Natural killer cell (primary cell): ENCODE measurements at regions not wholly inside any gene's neighbourhood (a gene's known extent, or its start where the extent isn't known, plus 50 kb on each side); places are given as distances from the start of the nearest gene placed in this dataset.

Experiments used
- ATAC-seq, 3 donors: fragments of 150-1000 bp in 2 of 3; fragments of 200-7000 bp in 1 of 3; cut with Tn5 transposase; 1 replicate in 1 of 3; 2 replicates in 2 of 3; pipeline ENCODE4 v1.10.0; 2021; ENCODE audit warnings: mild to moderate bottlenecking in 2 of 3, moderate library complexity in 2 of 3
- DNase-seq, 2 donors: peaks; one replicate each; pipeline versions ENCODE4 v3.0.0 to v3.0.0-alpha.2; 2013 to 2021; ENCODE audit warnings: mixed read lengths in 1 of 2
- H3K27ac ChIP-seq: one replicate; pipeline ENCODE4 v1.5.1; 2013; ENCODE audit warnings: mild to moderate bottlenecking, low read length
- H3K27me3 ChIP-seq: one replicate; pipeline ENCODE4 v1.6.1; 2013; ENCODE audit warnings: low read length; ENCODE audit not compliant: control insufficient read depth, insufficient read depth
- H3K36me3 ChIP-seq: one replicate; pipeline ENCODE4 v1.6.1; 2013; ENCODE audit warnings: low read length; ENCODE audit not compliant: control insufficient read depth, insufficient read depth
- H3K4me1 ChIP-seq: one replicate; pipeline ENCODE4 v1.6.1; 2013; ENCODE audit warnings: low read length; ENCODE audit not compliant: control insufficient read depth, insufficient read depth
- H3K4me3 ChIP-seq: one replicate; pipeline ENCODE4 v1.5.1; 2013; ENCODE audit warnings: low read length
- H3K9me3 ChIP-seq: one replicate; pipeline ENCODE4 v1.6.1; 2013; ENCODE audit warnings: low read length; ENCODE audit not compliant: control insufficient read depth, insufficient read depth
- H3K27ac Mint-ChIP-seq, 2 donors: one replicate each; pipeline ENCODE4 v1.8.0; 2022; ENCODE audit warnings: mild to moderate bottlenecking in 2 of 2, mixed read lengths in 2 of 2, moderate library complexity in 1 of 2
- H3K27me3 Mint-ChIP-seq, 2 donors: one replicate each; pipeline ENCODE4 v1.8.0; 2022; ENCODE audit warnings: low read depth in 2 of 2, mixed read lengths in 2 of 2
- H3K36me3 Mint-ChIP-seq: one replicate; pipeline ENCODE4 v1.8.0; 2022; ENCODE audit warnings: mixed read lengths
- H3K4me1 Mint-ChIP-seq, 2 donors: one replicate each; pipeline ENCODE4 v1.8.0; 2022; ENCODE audit warnings: mixed read lengths in 2 of 2
- H3K4me3 Mint-ChIP-seq: one replicate; pipeline ENCODE4 v1.8.0; 2022; ENCODE audit warnings: mild to moderate bottlenecking, moderate library complexity, mixed read lengths
- H3K9me3 Mint-ChIP-seq, 2 donors: one replicate each; pipeline ENCODE4 v1.8.0; 2022; ENCODE audit warnings: mixed read lengths in 2 of 2
- WGBS: methylation state at CpG from one replicate; pipeline ENCODE4 v1.1.7; 2013; ENCODE audit warnings: missing lambda C conversion rate; ENCODE audit not compliant: insufficient coverage; 5-methylcytosine and 5-hydroxymethylcytosine counted together
- intact Hi-C: fragments of 100-400 bp; cut with micrococcal nuclease; formaldehyde crosslinking; loops from one replicate; pipeline ENCODE4 v1.14.2; 2022
- TF ChIP-seq, protein P1 (sequence below): fragments of 200-600 bp; IDR thresholded peaks from one replicate; pipeline ENCODE4 v1.8.0; 2022; ENCODE audit warnings: antibody characterized with exemption

DNA sequence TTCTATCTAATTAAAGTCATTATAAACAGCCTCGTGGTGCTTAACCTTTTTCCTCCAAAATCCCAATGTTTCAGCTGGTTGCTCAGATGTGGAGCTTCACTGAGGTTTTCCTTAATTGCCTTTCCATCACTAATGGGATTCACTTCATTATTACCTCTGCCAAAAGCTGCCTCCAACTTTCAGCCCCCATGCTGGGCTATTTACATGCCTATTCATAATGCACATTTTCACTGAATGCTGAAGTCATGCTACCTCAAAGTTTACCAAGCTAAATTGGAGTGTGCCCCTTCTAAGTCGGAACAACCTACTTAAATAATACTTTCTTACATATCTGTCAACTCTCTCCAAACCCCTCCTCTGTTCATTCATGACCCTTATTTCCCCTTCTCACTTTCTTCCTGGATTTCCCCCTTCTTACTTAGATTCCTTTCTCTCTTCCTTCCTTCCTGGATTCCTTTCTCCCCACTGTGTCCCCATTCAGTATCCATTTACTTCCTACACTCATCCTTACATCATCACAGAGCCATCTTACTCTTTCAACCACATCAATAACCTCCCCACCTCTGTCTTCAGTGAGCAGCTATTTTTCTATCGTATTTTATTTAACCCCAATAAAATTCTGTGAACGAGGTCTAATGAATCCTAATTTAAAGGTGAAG lies 887.3 kb upstream of the TENM4 start:
- H3K27ac Mint-ChIP-seq: no peak overlapping the region
- no peaks in the 10 kb centered on the region for H3K36me3 Mint-ChIP-seq
- peaks cover 3% of the 10 kb centered on the region for H3K9me3 ChIP-seq
- no peak overlapping the region for H3K27ac ChIP-seq
- H3K9me3 Mint-ChIP-seq: peaks cover 9 to 15% of the 10 kb centered on the region in 2 donors
- intact Hi-C loops: no loop called here
- no peaks in the 10 kb centered on the region for H3K36me3 ChIP-seq
- TF ChIP-seq, protein P1, sequence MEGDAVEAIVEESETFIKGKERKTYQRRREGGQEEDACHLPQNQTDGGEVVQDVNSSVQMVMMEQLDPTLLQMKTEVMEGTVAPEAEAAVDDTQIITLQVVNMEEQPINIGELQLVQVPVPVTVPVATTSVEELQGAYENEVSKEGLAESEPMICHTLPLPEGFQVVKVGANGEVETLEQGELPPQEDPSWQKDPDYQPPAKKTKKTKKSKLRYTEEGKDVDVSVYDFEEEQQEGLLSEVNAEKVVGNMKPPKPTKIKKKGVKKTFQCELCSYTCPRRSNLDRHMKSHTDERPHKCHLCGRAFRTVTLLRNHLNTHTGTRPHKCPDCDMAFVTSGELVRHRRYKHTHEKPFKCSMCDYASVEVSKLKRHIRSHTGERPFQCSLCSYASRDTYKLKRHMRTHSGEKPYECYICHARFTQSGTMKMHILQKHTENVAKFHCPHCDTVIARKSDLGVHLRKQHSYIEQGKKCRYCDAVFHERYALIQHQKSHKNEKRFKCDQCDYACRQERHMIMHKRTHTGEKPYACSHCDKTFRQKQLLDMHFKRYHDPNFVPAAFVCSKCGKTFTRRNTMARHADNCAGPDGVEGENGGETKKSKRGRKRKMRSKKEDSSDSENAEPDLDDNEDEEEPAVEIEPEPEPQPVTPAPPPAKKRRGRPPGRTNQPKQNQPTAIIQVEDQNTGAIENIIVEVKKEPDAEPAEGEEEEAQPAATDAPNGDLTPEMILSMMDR: no peak
- DNase-seq: no peak
- H3K4me3 Mint-ChIP-seq: no peak overlapping the region
- no peaks in the 10 kb centered on the region for H3K27me3 ChIP-seq
- H3K27me3 Mint-ChIP-seq: no peaks in the 10 kb centered on the region
- ATAC-seq: no peak
- no peaks in the 10 kb centered on the region for H3K4me1 Mint-ChIP-seq
- no peak overlapping the region for H3K4me3 ChIP-seq
- no peaks in the 10 kb centered on the region for H3K4me1 ChIP-seq
- WGBS: 50% methylated on average over 3 of the region's 4 CpGs

DNA sequence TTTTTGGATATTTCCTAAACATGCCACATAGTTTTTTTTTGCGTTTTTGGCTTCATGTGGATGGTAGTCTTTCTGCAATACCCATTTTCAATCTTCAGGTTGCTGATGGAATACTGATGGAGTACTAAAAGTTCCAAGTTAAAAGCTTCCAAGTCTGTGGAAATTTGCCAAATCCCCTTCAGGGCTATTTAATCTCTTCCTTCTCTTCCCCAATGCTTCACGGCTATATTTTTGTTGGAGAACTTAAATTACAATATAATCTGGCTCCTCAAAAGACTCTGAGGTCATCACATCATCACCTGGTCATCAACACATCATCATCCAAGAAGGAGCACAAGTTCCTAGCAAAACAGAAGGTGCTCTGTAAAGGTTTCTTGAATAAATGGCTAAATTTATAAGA lies 881.0 kb upstream of the TENM4 start:
- H3K4me3 ChIP-seq: no peak overlapping the region
- WGBS: 100% methylated on average over 2 of the region's 2 CpGs
- no peak overlapping the region for H3K27ac ChIP-seq
- H3K9me3 Mint-ChIP-seq: peaks cover 12 to 32% of the 10 kb centered on the region in 2 donors
- no peak overlapping the region for H3K27ac Mint-ChIP-seq
- DNase-seq: no peak
- H3K4me1 Mint-ChIP-seq: no peaks in the 10 kb centered on the region
- no peak overlapping the region for H3K4me3 Mint-ChIP-seq
- TF ChIP-seq, protein P1: no peak
- no peaks in the 10 kb centered on the region for H3K36me3 ChIP-seq
- H3K36me3 Mint-ChIP-seq: no peaks in the 10 kb centered on the region
- H3K9me3 ChIP-seq: peaks cover 3% of the 10 kb centered on the region
- no peaks in the 10 kb centered on the region for H3K27me3 ChIP-seq
- H3K27me3 Mint-ChIP-seq: no peaks in the 10 kb centered on the region
- intact Hi-C loops: no loop called here
- no peaks in the 10 kb centered on the region for H3K4me1 ChIP-seq
- ATAC-seq: no peak

DNA sequence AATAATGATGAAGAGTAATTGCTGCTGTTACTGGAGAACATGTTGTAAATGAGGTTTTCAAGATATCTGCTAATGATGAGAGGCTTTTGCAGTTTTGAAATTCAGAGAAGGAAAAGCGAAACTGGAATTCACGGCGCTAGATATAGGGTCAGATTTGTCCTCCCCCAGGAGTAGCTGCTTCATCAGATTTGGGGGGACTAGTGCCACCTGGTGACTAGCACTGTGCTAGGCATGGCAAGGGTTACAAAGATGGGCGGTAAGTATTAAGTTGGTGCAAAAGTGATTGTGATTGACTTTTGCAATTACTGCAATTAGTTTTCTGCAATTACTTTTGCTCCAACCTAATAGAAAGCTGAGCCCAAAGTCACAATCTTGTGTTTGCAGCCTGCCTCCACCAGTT lies 879.9 kb upstream of the TENM4 start:
- H3K4me3 Mint-ChIP-seq: no peak overlapping the region
- H3K27me3 Mint-ChIP-seq: no peaks in the 10 kb centered on the region
- WGBS: 87% methylated on average over 4 of the region's 4 CpGs
- no peak overlapping the region for H3K27ac Mint-ChIP-seq
- TF ChIP-seq, protein P1: no peak
- no peaks in the 10 kb centered on the region for H3K4me1 ChIP-seq
- intact Hi-C loops: no loop called here
- DNase-seq (no peak), ATAC-seq (no peak)
- peaks cover 3% of the 10 kb centered on the region for H3K9me3 ChIP-seq
- no peaks in the 10 kb centered on the region for H3K4me1 Mint-ChIP-seq
- H3K27ac ChIP-seq: no peak overlapping the region
- H3K9me3 Mint-ChIP-seq: peaks cover 16 to 29% of the 10 kb centered on the region in 2 donors
- H3K4me3 ChIP-seq: no peak overlapping the region
- no peaks in the 10 kb centered on the region for H3K36me3 ChIP-seq
- no peaks in the 10 kb centered on the region for H3K36me3 Mint-ChIP-seq
- H3K27me3 ChIP-seq: no peaks in the 10 kb centered on the region

DNA sequence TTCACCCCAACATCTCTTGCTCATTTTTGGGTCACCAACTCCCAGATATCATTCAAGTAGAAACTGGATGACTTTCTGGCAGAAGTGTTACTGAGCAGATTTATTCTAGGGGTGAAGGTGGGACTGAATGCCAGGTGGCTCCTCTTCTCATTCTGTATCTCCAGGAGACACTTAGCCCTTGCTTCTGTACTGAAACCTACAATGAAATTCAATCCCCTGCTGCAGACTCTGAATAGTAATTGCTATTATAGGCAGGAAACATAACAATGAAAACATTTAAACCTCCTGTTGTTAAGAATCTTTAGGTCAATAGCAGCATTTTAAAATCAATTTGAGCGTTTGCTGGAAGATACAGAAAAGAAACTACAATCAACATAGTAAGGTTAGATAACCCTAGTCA lies 879.4 kb upstream of the TENM4 start:
- H3K9me3 ChIP-seq: peaks cover 3% of the 10 kb centered on the region
- no peaks in the 10 kb centered on the region for H3K27me3 ChIP-seq
- Mint-ChIP-seq H3K36me3 (no peaks in the 10 kb centered on the region), H3K4me1 (no peaks in the 10 kb centered on the region), H3K4me3 (no peak overlapping the region), H3K27ac (no peak overlapping the region), H3K9me3 (peaks cover 17 to 25% of the 10 kb centered on the region in 2 donors), H3K27me3 (no peaks in the 10 kb centered on the region)
- TF ChIP-seq, protein P1: no peak
- no peaks in the 10 kb centered on the region for H3K36me3 ChIP-seq
- H3K27ac ChIP-seq: no peak overlapping the region
- no peak for ATAC-seq
- DNase-seq: no peak
- no CpG with 5 or more reads among the region's 1 CpG for WGBS
- H3K4me1 ChIP-seq: no peaks in the 10 kb centered on the region
- intact Hi-C loops: no loop called here
- H3K4me3 ChIP-seq: no peak overlapping the region
